H9 (cell line): ENCODE measurements at regions not wholly inside any gene's neighbourhood (a gene's known extent, or its start where the extent isn't known, plus 50 kb on each side); places are given as distances from the start of the nearest gene placed in this dataset.

Experiments used
- DNase-seq: peaks from one replicate; pipeline ENCODE4 v3.0.0-alpha.2; 2017
- H2AFZ ChIP-seq: one replicate; pipeline ENCODE4 v1.6.1; 2013; ENCODE audit warnings: mild to moderate bottlenecking, low read length, control low read depth, moderate library complexity
- H2AK5ac ChIP-seq: 2 replicates; pipeline ENCODE4 v1.6.1; 2013; ENCODE audit warnings: low read length, control low read depth, mixed read lengths; ENCODE audit not compliant: insufficient read length
- H2BK120ac ChIP-seq: one replicate; pipeline ENCODE4 v1.6.1; 2013; ENCODE audit warnings: low read depth, mild to moderate bottlenecking, low read length, control low read depth, inconsistent platforms; ENCODE audit not compliant: poor library complexity, severe bottlenecking
- H2BK12ac ChIP-seq: 2 replicates; pipeline ENCODE4 v1.6.1; 2013; ENCODE audit warnings: low read length, control low read depth, mixed read lengths, low read depth; ENCODE audit not compliant: insufficient read length
- H2BK15ac ChIP-seq: 2 replicates; pipeline ENCODE4 v1.6.1; 2013; ENCODE audit warnings: low read depth, low read length, control low read depth
- H2BK20ac ChIP-seq: one replicate; pipeline ENCODE4 v1.6.1; 2013; ENCODE audit warnings: low read depth, mild to moderate bottlenecking, low read length, control low read depth, inconsistent platforms; ENCODE audit not compliant: poor library complexity, severe bottlenecking
- H2BK5ac ChIP-seq: 2 replicates; pipeline ENCODE4 v1.6.1; 2013; ENCODE audit warnings: low read length, control low read depth, mixed read lengths; ENCODE audit not compliant: insufficient read length
- H3K14ac ChIP-seq: 2 replicates; pipeline ENCODE4 v1.6.1; 2013; ENCODE audit warnings: low read length, control low read depth; ENCODE audit not compliant: insufficient read depth
- H3K18ac ChIP-seq: 2 replicates; pipeline ENCODE4 v1.6.1; 2013; ENCODE audit warnings: low read depth, mild to moderate bottlenecking, mixed read lengths, low read length, control low read depth; ENCODE audit not compliant: insufficient read length
- H3K23ac ChIP-seq: 2 replicates; pipeline ENCODE4 v1.6.1; 2013; ENCODE audit warnings: low read length, control low read depth, mixed read lengths, low read depth; ENCODE audit not compliant: insufficient read length
- H3K23me2 ChIP-seq: 2 replicates; pipeline ENCODE4 v1.6.1; 2013; ENCODE audit warnings: low read depth, mild to moderate bottlenecking, mixed read lengths, low read length, control low read depth; ENCODE audit not compliant: insufficient read length, poor library complexity, severe bottlenecking
- H3K27ac ChIP-seq: 2 replicates; pipeline ENCODE4 v1.5.1; 2013; ENCODE audit warnings: low read length, control low read depth, mixed read lengths, low read depth; ENCODE audit not compliant: insufficient read length
- H3K27me3 ChIP-seq: 2 replicates; pipeline ENCODE4 v1.6.1; 2013; ENCODE audit warnings: low read length, control low read depth, inconsistent platforms; ENCODE audit not compliant: insufficient read depth
- H3K4ac ChIP-seq: 2 replicates; pipeline ENCODE4 v1.6.1; 2013; ENCODE audit warnings: low read depth, mild to moderate bottlenecking, control low read depth, inconsistent platforms, low read length, moderate library complexity
- H3K4me1 ChIP-seq: 2 replicates; pipeline ENCODE4 v1.6.1; 2013; ENCODE audit warnings: low read length, control low read depth, inconsistent platforms; ENCODE audit not compliant: insufficient read depth
- H3K4me2 ChIP-seq: 2 replicates; pipeline ENCODE4 v1.6.1; 2013; ENCODE audit warnings: low read length, control low read depth, mixed read lengths; ENCODE audit not compliant: insufficient read length, insufficient read depth
- H3K56ac ChIP-seq: 2 replicates; pipeline ENCODE4 v1.6.1; 2013; ENCODE audit warnings: low read depth, mild to moderate bottlenecking, mixed read lengths, low read length, control low read depth; ENCODE audit not compliant: insufficient read length
- H3K79me1 ChIP-seq: 2 replicates; pipeline ENCODE4 v1.6.1; 2013; ENCODE audit warnings: low read depth, mild to moderate bottlenecking, moderate library complexity, low read length, control low read depth, inconsistent platforms; ENCODE audit not compliant: insufficient read depth, poor library complexity, severe bottlenecking
- H3K79me2 ChIP-seq: 2 replicates; pipeline ENCODE4 v1.6.1; 2013; ENCODE audit warnings: low read length, control low read depth, inconsistent platforms; ENCODE audit not compliant: insufficient read depth
- H3K9ac ChIP-seq: 2 replicates; pipeline ENCODE4 v1.6.1; 2013; ENCODE audit warnings: low read length, control low read depth, mixed read lengths; ENCODE audit not compliant: insufficient read length; ENCODE audit errors: extremely low read depth
- H3K9me3 ChIP-seq: one replicate; pipeline ENCODE4 v1.6.1; 2013; ENCODE audit warnings: low read depth, low read length, inconsistent platforms; ENCODE audit not compliant: control insufficient read depth
- H3T11ph ChIP-seq: one replicate; pipeline ENCODE4 v1.6.1; 2013; ENCODE audit warnings: mild to moderate bottlenecking, low read length, control low read depth, inconsistent platforms
- H4K20me1 ChIP-seq: one replicate; pipeline ENCODE4 v1.6.1; 2013; ENCODE audit not compliant: control insufficient read depth, insufficient read length, insufficient read depth
- H4K5ac ChIP-seq: 2 replicates; pipeline ENCODE4 v1.6.1; 2013; ENCODE audit warnings: low read depth, mild to moderate bottlenecking, mixed read lengths, low read length, control low read depth; ENCODE audit not compliant: insufficient read length
- H4K8ac ChIP-seq: replicated peaks from 2 replicates; pipeline ENCODE4 v1.6.1; 2013; ENCODE audit warnings: low read length, control low read depth, mixed read lengths, low read depth; ENCODE audit not compliant: insufficient read length
- H4K91ac ChIP-seq: 2 replicates; pipeline ENCODE4 v1.6.1; 2013; ENCODE audit warnings: low read depth, mild to moderate bottlenecking, moderate library complexity, mixed read lengths, low read length, control low read depth; ENCODE audit not compliant: insufficient read length
- H3K27ac Mint-ChIP-seq, 3 experiments: 2 replicates in 2 of 3; 3 replicates in 1 of 3; pipeline ENCODE4 v1.8.0; 2020 to 2021; ENCODE audit warnings: mixed read lengths in 3 of 3, mild to moderate bottlenecking in 1 of 3, moderate library complexity in 1 of 3
- H3K27me3 Mint-ChIP-seq: 2 replicates; pipeline ENCODE4 v1.8.0; 2021; ENCODE audit warnings: low read depth, mild to moderate bottlenecking, moderate library complexity, mixed read lengths
- H3K36me3 Mint-ChIP-seq, 3 experiments: 2 replicates in 2 of 3; 3 replicates in 1 of 3; pipeline ENCODE4 v1.8.0; 2020 to 2021; ENCODE audit warnings: low read depth in 3 of 3, mixed read lengths in 3 of 3; ENCODE audit not compliant: insufficient read depth in 1 of 3
- H3K4me1 Mint-ChIP-seq, 2 experiments: 2 replicates each; pipeline ENCODE4 v1.8.0; 2020; ENCODE audit warnings: mixed read lengths in 2 of 2
- H3K4me3 Mint-ChIP-seq, 2 experiments: 2 replicates in 1 of 2; 3 replicates in 1 of 2; pipeline ENCODE4 v1.8.0; 2020 to 2021; ENCODE audit warnings: mild to moderate bottlenecking in 2 of 2, mixed read lengths in 2 of 2, moderate library complexity in 1 of 2
- H3K9me3 Mint-ChIP-seq, 2 experiments: 2 replicates in 1 of 2; 3 replicates in 1 of 2; pipeline ENCODE4 v1.8.0; 2020; ENCODE audit warnings: mild to moderate bottlenecking in 2 of 2, mixed read lengths in 2 of 2, moderate library complexity in 1 of 2
- WGBS: extraction: QIAGEN DNeasy Blood & Tissue Kit; methylation state at CpG from one replicate; pipeline ENCODE4 v1.1.7; 2013; ENCODE audit warnings: missing lambda C conversion rate, low lambda C conversion rate, mixed read lengths; ENCODE audit not compliant: insufficient read length; ENCODE audit errors: extremely low coverage; 5-methylcytosine and 5-hydroxymethylcytosine counted together
- TF ChIP-seq, protein P1 (sequence below): fragments of 200-600 bp; sonication (generic); conservative IDR thresholded peaks from 3 replicates; pipeline ENCODE4 v1.8.0; 2021; ENCODE audit warnings: antibody characterized with exemption, mild to moderate bottlenecking

DNA sequence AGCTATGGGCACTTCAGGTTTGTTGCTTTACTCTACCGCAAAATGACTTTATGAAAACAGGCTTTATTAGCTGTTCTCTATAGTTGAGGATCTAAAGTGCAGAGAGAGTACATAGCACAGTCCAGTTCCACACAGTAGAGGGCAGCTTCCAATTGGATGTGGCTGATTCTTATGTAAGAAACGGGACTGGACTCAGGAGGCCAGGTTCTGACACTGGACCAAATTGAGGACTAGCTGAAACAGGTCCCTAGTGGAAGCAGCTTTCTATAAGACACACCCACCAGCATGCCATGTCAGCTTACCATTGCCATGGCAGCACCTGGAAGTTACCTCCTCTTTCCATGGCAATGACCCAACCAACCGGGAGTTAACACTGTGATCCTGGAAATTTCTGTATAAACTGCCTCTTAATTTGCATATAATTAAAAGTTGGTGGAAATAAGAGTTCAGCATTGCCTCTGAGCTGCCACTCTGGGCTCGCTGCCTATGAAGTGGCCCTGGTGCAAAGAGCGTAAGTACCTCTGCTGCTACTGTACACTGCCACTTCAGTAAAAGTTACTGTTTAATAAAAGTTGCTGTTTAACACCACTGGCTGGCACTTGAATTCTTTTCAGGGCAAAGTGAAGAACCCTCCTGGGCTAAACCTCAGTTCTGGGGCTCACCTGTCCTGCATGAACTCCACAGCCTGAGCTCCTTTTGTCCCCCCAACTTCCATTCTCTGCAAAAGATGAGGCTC lies 211.9 kb upstream of the SLC10A2 start:
- Histone ChIP-seq H3K23me2 (no peaks in the 10 kb centered on the region), H2BK120ac (no peak overlapping the region), H3K79me2 (no peaks in the 10 kb centered on the region), H3K14ac (no peak overlapping the region), H2BK20ac (no peak overlapping the region), H3K9me3 (no peaks in the 10 kb centered on the region), H4K5ac (no peak overlapping the region), H2BK15ac (no peak overlapping the region), H3T11ph (no peak overlapping the region), H3K27me3 (no peaks in the 10 kb centered on the region; the same call in 1 of the 2 replicates), H3K27ac (no peak overlapping the region), H2AK5ac (no peak overlapping the region), H2BK12ac (no peak overlapping the region), H3K79me1 (no peaks in the 10 kb centered on the region), H3K4me1 (no peaks in the 10 kb centered on the region), H2AFZ (no peak overlapping the region), H2BK5ac (no peak overlapping the region), H3K18ac (no peak overlapping the region), H4K8ac (no peak overlapping the region), H3K23ac (no peak overlapping the region), H4K20me1 (no peaks in the 10 kb centered on the region), H3K56ac (no peak overlapping the region), H3K4me2 (no peak overlapping the region), H3K9ac (no peak overlapping the region), H4K91ac (no peak overlapping the region), H3K4ac (no peak overlapping the region)
- Mint-ChIP-seq H3K27me3 (no peaks in the 10 kb centered on the region), H3K27ac (peak overlapping the region in 1 of 3 experiments; percentile 76; a peak in 1 of 7 replicates), H3K9me3 (no peaks in the 10 kb centered on the region), H3K4me3 (no peak overlapping the region), H3K4me1 (peaks cover 1 to 3% of the 10 kb centered on the region in 2 experiments; a peak in 1 of 4 replicates), H3K36me3 (no peaks in the 10 kb centered on the region)
- DNase-seq: no peak
- TF ChIP-seq, protein P1, sequence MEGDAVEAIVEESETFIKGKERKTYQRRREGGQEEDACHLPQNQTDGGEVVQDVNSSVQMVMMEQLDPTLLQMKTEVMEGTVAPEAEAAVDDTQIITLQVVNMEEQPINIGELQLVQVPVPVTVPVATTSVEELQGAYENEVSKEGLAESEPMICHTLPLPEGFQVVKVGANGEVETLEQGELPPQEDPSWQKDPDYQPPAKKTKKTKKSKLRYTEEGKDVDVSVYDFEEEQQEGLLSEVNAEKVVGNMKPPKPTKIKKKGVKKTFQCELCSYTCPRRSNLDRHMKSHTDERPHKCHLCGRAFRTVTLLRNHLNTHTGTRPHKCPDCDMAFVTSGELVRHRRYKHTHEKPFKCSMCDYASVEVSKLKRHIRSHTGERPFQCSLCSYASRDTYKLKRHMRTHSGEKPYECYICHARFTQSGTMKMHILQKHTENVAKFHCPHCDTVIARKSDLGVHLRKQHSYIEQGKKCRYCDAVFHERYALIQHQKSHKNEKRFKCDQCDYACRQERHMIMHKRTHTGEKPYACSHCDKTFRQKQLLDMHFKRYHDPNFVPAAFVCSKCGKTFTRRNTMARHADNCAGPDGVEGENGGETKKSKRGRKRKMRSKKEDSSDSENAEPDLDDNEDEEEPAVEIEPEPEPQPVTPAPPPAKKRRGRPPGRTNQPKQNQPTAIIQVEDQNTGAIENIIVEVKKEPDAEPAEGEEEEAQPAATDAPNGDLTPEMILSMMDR: no peak
- WGBS: no CpG with 5 or more reads among the region's 5 CpGs
